WTC11 (cell line): ENCODE measurements at regions not wholly inside any gene's neighbourhood (a gene's known extent, or its start where the extent isn't known, plus 50 kb on each side); places are given as distances from the start of the nearest gene placed in this dataset.

Experiments used
- ATAC-seq: fragments of 200-7000 bp; cut with Tn5 transposase; 2 replicates; pipeline ENCODE4 v1.10.0; 2021; ENCODE audit warnings: mild to moderate bottlenecking, moderate library complexity
- CTCF ChIA-PET: fragments of 300-600 bp; sonication (Branson Sonifier 250); formaldehyde crosslinking; loops from one replicate; lab custom pipeline; 2021; ENCODE audit warnings: antibody characterized with exemption; lab: Charles Lee
- POLR2A ChIA-PET: fragments of 350-600 bp; sonication (Branson Sonifier 250); formaldehyde crosslinking; loops from one replicate; lab custom pipeline; 2021; ENCODE audit warnings: antibody characterized with exemption; lab: Charles Lee
- DNase-seq: peaks from one replicate; pipeline ENCODE4 v3.0.0; 2021; ENCODE audit warnings: low spot score
- H3K27ac Mint-ChIP-seq: 2 replicates; pipeline ENCODE4 v1.8.0; 2021; ENCODE audit warnings: mixed read lengths
- H3K27me3 Mint-ChIP-seq: 2 replicates; pipeline ENCODE4 v1.8.0; 2021; ENCODE audit warnings: low read depth, mild to moderate bottlenecking, moderate library complexity, mixed read lengths
- H3K36me3 Mint-ChIP-seq: 2 replicates; pipeline ENCODE4 v1.8.0; 2021; ENCODE audit warnings: mixed read lengths
- H3K4me1 Mint-ChIP-seq: 2 replicates; pipeline ENCODE4 v1.8.0; 2022; ENCODE audit warnings: mixed read lengths
- H3K4me3 Mint-ChIP-seq: 2 replicates; pipeline ENCODE4 v1.8.0; 2021; ENCODE audit warnings: mild to moderate bottlenecking, moderate library complexity, mixed read lengths
- H3K9me3 Mint-ChIP-seq: 2 replicates; pipeline ENCODE4 v1.8.0; 2021; ENCODE audit warnings: mixed read lengths
- CREB1 ChIP-seq: sonication (generic); formaldehyde crosslinking; IDR thresholded peaks from 2 replicates; pipeline ENCODE4 v1.8.0; 2023; ENCODE audit warnings: mild to moderate bottlenecking, missing genetic modification reagents
- ELF4 ChIP-seq: sonication (generic); formaldehyde crosslinking; IDR thresholded peaks from 2 replicates; pipeline ENCODE4 v1.8.1; 2022; ENCODE audit warnings: low read depth, mild to moderate bottlenecking, moderate library complexity, missing genetic modification reagents
- EMX1 ChIP-seq: fragments of 250-450 bp; sonication (Bioruptor Pico); IDR thresholded peaks from 2 replicates; pipeline ENCODE4 v1.8.0; 2021; ENCODE audit warnings: mild to moderate bottlenecking
- ESRRA ChIP-seq: sonication (generic); formaldehyde crosslinking; IDR thresholded peaks from 2 replicates; pipeline ENCODE4 v1.8.1; 2022; ENCODE audit warnings: mild to moderate bottlenecking, missing genetic modification reagents, borderline replicate concordance
- ETV6 ChIP-seq: sonication (generic); formaldehyde crosslinking; IDR thresholded peaks from 2 replicates; pipeline ENCODE4 v1.8.1; 2022; ENCODE audit warnings: mild to moderate bottlenecking, missing genetic modification reagents
- FOXP1 ChIP-seq: sonication (generic); formaldehyde crosslinking; IDR thresholded peaks from 2 replicates; pipeline ENCODE4 v1.8.0; 2022; ENCODE audit warnings: missing genetic modification reagents, mild to moderate bottlenecking, moderate library complexity, borderline replicate concordance
- GABPB1 ChIP-seq: sonication (generic); formaldehyde crosslinking; IDR thresholded peaks from 2 replicates; pipeline ENCODE4 v1.8.1; 2023; ENCODE audit warnings: mild to moderate bottlenecking, missing genetic modification reagents
- KAT7 ChIP-seq: sonication (generic); formaldehyde crosslinking; IDR thresholded peaks from 2 replicates; pipeline ENCODE4 v1.8.1; 2023; ENCODE audit warnings: missing genetic modification reagents, mild to moderate bottlenecking, borderline replicate concordance
- RELA ChIP-seq: sonication (generic); formaldehyde crosslinking; IDR thresholded peaks from 2 replicates; pipeline ENCODE4 v1.8.1; 2022; ENCODE audit warnings: missing genetic modification reagents, mild to moderate bottlenecking, borderline replicate concordance
- SOX15 ChIP-seq: fragments of 250-450 bp; sonication (Bioruptor Pico); IDR thresholded peaks from 2 replicates; pipeline ENCODE4 v1.9.0; 2021; ENCODE audit warnings: mild to moderate bottlenecking
- ZNF121 ChIP-seq: sonication (generic); formaldehyde crosslinking; IDR thresholded peaks from 2 replicates; pipeline ENCODE4 v1.8.0; 2023; ENCODE audit warnings: missing genetic modification reagents
- ZNF219 ChIP-seq: sonication (generic); formaldehyde crosslinking; IDR thresholded peaks from 2 replicates; pipeline ENCODE4 v1.8.0; 2023; ENCODE audit warnings: missing genetic modification reagents, mild to moderate bottlenecking, borderline replicate concordance
- ZNF263 ChIP-seq: sonication (generic); formaldehyde crosslinking; IDR thresholded peaks from 2 replicates; pipeline ENCODE4 v1.8.1; 2022; ENCODE audit warnings: low read depth, mild to moderate bottlenecking, moderate library complexity, missing genetic modification reagents
- ZNF423 ChIP-seq: fragments of 250-450 bp; sonication (Bioruptor Pico); IDR thresholded peaks from 2 replicates; pipeline ENCODE4 v2.1.2; 2022; ENCODE audit warnings: mild to moderate bottlenecking, moderate library complexity
- TF ChIP-seq, protein P1 (sequence below): fragments of 250-450 bp; sonication (Bioruptor Pico); IDR thresholded peaks from 2 replicates; pipeline ENCODE4 v1.9.0; 2021; ENCODE audit warnings: mild to moderate bottlenecking
- TF ChIP-seq, protein P2 (sequence below): sonication (generic); formaldehyde crosslinking; IDR thresholded peaks from 2 replicates; pipeline ENCODE4 v1.8.1; 2022; ENCODE audit warnings: mild to moderate bottlenecking, moderate library complexity, missing genetic modification reagents
- TF ChIP-seq, protein P3 (sequence below): sonication (generic); formaldehyde crosslinking; IDR thresholded peaks from 2 replicates; pipeline ENCODE4 v1.8.0; 2022; ENCODE audit warnings: mild to moderate bottlenecking, missing genetic modification reagents
- TF ChIP-seq, protein P4 (sequence below): sonication (generic); formaldehyde crosslinking; IDR thresholded peaks from 2 replicates; pipeline ENCODE4 v1.8.1; 2023; ENCODE audit warnings: mild to moderate bottlenecking, missing genetic modification reagents, moderate library complexity
- TF ChIP-seq, protein P5 (sequence below): sonication (generic); formaldehyde crosslinking; IDR thresholded peaks from 2 replicates; pipeline ENCODE4 v1.8.1; 2022; ENCODE audit warnings: low read depth, missing genetic modification reagents, borderline replicate concordance
- TF ChIP-seq, protein P6 (sequence below): sonication (generic); formaldehyde crosslinking; IDR thresholded peaks from 2 replicates; pipeline ENCODE4 v1.8.0; 2023; ENCODE audit warnings: missing genetic modification reagents
- TF ChIP-seq, protein P7 (sequence below): sonication (generic); formaldehyde crosslinking; IDR thresholded peaks from 2 replicates; pipeline ENCODE4 v1.8.0; 2022; ENCODE audit warnings: mild to moderate bottlenecking, missing genetic modification reagents
- TF ChIP-seq, protein P8 (sequence below): sonication (generic); formaldehyde crosslinking; IDR thresholded peaks from 2 replicates; pipeline ENCODE4 v1.8.0; 2022; ENCODE audit warnings: missing genetic modification reagents
- TF ChIP-seq, protein P9 (sequence below): fragments of 250-450 bp; sonication (Bioruptor Pico); conservative IDR thresholded peaks from 2 replicates; pipeline ENCODE4 v1.9.0; 2021; ENCODE audit warnings: mild to moderate bottlenecking

DNA sequence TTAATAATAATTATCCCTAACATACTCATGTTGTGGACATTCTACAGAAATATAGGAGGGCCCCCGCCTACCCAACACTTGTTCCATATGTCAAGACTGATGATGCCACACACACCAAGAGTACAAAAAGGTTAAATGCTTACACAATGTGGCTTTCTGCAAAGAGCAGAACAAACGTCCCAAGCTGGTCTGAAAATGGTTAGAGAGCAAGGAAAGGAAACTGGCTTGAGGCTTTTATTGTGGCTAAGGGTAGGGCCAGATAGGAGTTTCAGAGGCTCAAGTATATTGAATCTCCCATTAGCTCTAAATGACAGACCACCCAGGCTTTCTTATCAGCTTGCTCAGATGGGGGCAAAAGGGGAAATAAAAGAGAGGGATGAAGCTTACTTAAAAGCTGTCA is 134.1 kb upstream of the C1QTNF7 start (continued):
- TF ChIP-seq, protein P1, sequence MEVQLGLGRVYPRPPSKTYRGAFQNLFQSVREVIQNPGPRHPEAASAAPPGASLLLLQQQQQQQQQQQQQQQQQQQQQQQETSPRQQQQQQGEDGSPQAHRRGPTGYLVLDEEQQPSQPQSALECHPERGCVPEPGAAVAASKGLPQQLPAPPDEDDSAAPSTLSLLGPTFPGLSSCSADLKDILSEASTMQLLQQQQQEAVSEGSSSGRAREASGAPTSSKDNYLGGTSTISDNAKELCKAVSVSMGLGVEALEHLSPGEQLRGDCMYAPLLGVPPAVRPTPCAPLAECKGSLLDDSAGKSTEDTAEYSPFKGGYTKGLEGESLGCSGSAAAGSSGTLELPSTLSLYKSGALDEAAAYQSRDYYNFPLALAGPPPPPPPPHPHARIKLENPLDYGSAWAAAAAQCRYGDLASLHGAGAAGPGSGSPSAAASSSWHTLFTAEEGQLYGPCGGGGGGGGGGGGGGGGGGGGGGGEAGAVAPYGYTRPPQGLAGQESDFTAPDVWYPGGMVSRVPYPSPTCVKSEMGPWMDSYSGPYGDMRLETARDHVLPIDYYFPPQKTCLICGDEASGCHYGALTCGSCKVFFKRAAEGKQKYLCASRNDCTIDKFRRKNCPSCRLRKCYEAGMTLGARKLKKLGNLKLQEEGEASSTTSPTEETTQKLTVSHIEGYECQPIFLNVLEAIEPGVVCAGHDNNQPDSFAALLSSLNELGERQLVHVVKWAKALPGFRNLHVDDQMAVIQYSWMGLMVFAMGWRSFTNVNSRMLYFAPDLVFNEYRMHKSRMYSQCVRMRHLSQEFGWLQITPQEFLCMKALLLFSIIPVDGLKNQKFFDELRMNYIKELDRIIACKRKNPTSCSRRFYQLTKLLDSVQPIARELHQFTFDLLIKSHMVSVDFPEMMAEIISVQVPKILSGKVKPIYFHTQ (CRISPR knock-in tag): no peak
- no peak for TF ChIP-seq EMX1
- TF ChIP-seq, protein P2, sequence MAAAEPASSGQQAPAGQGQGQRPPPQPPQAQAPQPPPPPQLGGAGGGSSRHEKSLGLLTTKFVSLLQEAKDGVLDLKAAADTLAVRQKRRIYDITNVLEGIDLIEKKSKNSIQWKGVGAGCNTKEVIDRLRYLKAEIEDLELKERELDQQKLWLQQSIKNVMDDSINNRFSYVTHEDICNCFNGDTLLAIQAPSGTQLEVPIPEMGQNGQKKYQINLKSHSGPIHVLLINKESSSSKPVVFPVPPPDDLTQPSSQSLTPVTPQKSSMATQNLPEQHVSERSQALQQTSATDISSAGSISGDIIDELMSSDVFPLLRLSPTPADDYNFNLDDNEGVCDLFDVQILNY (CRISPR knock-in tag): no peak

DNA sequence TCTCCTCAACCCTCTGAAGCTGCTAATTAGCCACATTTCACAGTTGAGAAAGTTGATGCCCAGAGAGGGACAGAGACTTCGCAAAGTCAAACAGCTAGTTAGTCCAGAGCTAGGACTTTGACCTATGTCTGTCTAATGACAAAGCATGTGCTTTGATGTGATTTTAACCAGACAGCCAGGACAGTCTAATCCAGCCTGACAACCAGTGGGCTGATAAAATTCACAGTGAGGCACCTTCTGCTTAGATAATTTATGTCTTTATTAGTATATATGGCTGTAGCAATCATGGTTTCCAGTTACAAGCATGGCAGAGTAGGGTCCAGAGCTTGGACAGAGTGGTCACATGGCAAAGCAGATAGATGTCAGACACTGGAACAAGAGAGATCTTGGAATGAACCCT is 133.6 kb upstream of the C1QTNF7 start:
- Mint-ChIP-seq H3K9me3 (no peaks in the 10 kb centered on the region), H3K4me1 (no peaks in the 10 kb centered on the region), H3K36me3 (no peaks in the 10 kb centered on the region), H3K4me3 (no peak overlapping the region), H3K27ac (no peak overlapping the region), H3K27me3 (no peaks in the 10 kb centered on the region)
- no peak for ATAC-seq
- CTCF ChIA-PET: no interaction called here
- POLR2A ChIA-PET: interaction anchor here (0.6 kb wide), 1 partner anchor 72 kb away, joined by 3 read pairs; no protein-coding TSS in a partner anchor
- no peak for DNase-seq
- TF ChIP-seq, protein P3, sequence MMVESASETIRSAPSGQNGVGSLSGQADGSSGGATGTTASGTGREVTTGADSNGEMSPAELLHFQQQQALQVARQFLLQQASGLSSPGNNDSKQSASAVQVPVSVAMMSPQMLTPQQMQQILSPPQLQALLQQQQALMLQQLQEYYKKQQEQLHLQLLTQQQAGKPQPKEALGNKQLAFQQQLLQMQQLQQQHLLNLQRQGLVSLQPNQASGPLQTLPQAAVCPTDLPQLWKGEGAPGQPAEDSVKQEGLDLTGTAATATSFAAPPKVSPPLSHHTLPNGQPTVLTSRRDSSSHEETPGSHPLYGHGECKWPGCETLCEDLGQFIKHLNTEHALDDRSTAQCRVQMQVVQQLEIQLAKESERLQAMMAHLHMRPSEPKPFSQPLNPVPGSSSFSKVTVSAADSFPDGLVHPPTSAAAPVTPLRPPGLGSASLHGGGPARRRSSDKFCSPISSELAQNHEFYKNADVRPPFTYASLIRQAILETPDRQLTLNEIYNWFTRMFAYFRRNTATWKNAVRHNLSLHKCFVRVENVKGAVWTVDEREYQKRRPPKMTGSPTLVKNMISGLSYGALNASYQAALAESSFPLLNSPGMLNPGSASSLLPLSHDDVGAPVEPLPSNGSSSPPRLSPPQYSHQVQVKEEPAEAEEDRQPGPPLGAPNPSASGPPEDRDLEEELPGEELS (CRISPR knock-in tag): no peak
- TF ChIP-seq ZNF219 (CRISPR knock-in tag) (no peak), RELA (no peak), ESRRA (CRISPR knock-in tag) (no peak), ETV6 (no peak), ELF4 (CRISPR knock-in tag) (no peak), GABPB1 (CRISPR knock-in tag) (no peak), ZNF263 (CRISPR knock-in tag) (no peak), CREB1 (no peak), SOX15 (CRISPR knock-in tag) (no peak), FOXP1 (CRISPR knock-in tag) (no peak), KAT7 (CRISPR knock-in tag) (no peak), ZNF423 (CRISPR knock-in tag) (no peak), ZNF121 (CRISPR knock-in tag) (no peak)
- TF ChIP-seq, protein P4, sequence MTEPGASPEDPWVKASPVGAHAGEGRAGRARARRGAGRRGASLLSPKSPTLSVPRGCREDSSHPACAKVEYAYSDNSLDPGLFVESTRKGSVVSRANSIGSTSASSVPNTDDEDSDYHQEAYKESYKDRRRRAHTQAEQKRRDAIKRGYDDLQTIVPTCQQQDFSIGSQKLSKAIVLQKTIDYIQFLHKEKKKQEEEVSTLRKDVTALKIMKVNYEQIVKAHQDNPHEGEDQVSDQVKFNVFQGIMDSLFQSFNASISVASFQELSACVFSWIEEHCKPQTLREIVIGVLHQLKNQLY: no peak
- TF ChIP-seq, protein P5, sequence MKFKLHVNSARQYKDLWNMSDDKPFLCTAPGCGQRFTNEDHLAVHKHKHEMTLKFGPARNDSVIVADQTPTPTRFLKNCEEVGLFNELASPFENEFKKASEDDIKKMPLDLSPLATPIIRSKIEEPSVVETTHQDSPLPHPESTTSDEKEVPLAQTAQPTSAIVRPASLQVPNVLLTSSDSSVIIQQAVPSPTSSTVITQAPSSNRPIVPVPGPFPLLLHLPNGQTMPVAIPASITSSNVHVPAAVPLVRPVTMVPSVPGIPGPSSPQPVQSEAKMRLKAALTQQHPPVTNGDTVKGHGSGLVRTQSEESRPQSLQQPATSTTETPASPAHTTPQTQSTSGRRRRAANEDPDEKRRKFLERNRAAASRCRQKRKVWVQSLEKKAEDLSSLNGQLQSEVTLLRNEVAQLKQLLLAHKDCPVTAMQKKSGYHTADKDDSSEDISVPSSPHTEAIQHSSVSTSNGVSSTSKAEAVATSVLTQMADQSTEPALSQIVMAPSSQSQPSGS (CRISPR knock-in tag): no peak
- TF ChIP-seq, protein P6, sequence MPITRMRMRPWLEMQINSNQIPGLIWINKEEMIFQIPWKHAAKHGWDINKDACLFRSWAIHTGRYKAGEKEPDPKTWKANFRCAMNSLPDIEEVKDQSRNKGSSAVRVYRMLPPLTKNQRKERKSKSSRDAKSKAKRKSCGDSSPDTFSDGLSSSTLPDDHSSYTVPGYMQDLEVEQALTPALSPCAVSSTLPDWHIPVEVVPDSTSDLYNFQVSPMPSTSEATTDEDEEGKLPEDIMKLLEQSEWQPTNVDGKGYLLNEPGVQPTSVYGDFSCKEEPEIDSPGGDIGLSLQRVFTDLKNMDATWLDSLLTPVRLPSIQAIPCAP (CRISPR knock-in tag): no peak
- TF ChIP-seq, protein P7, sequence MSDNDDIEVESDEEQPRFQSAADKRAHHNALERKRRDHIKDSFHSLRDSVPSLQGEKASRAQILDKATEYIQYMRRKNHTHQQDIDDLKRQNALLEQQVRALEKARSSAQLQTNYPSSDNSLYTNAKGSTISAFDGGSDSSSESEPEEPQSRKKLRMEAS (CRISPR knock-in tag): no peak
- TF ChIP-seq, protein P8, sequence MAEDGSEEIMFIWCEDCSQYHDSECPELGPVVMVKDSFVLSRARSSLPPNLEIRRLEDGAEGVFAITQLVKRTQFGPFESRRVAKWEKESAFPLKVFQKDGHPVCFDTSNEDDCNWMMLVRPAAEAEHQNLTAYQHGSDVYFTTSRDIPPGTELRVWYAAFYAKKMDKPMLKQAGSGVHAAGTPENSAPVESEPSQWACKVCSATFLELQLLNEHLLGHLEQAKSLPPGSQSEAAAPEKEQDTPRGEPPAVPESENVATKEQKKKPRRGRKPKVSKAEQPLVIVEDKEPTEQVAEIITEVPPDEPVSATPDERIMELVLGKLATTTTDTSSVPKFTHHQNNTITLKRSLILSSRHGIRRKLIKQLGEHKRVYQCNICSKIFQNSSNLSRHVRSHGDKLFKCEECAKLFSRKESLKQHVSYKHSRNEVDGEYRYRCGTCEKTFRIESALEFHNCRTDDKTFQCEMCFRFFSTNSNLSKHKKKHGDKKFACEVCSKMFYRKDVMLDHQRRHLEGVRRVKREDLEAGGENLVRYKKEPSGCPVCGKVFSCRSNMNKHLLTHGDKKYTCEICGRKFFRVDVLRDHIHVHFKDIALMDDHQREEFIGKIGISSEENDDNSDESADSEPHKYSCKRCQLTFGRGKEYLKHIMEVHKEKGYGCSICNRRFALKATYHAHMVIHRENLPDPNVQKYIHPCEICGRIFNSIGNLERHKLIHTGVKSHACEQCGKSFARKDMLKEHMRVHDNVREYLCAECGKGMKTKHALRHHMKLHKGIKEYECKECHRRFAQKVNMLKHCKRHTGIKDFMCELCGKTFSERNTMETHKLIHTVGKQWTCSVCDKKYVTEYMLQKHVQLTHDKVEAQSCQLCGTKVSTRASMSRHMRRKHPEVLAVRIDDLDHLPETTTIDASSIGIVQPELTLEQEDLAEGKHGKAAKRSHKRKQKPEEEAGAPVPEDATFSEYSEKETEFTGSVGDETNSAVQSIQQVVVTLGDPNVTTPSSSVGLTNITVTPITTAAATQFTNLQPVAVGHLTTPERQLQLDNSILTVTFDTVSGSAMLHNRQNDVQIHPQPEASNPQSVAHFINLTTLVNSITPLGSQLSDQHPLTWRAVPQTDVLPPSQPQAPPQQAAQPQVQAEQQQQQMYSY: no peak
- TF ChIP-seq, protein P9, sequence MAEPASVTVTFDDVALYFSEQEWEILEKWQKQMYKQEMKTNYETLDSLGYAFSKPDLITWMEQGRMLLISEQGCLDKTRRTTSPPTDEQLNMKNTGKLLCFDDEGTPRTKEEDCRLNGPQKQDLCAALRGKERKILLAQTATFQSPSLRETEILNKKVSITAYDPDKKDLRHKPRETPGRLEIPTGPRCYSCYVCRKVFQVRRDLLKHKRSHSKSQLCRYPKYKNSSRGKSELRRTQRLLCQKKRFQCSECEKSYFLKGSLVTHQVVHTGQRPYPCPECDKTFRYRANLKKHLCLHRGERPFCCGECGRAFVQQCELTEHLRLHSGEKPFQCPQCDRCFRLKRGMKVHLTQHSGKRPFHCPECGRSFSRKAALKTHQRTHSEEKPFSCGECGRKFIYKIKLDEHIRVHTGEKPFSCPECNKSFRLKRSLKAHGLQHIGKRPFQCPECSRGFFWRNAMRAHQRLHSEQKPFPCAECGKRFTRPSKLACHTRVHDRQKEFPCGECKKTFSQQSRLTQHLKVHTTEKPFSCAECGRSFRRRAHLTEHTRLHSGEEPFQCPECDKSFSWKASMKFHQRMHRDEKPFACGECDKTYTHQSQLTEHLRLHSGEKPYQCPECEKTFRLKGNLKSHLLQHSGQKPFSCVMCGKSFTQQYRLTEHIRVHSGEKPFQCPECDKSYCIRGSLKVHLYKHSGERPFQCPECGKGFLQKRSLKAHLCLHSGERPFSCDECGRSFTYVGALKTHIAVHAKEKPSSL (CRISPR knock-in tag): no peak
